SU-DHL-6 (cell line): ENCODE measurements at regions not wholly inside any gene's neighbourhood (a gene's known extent, or its start where the extent isn't known, plus 50 kb on each side); places are given as distances from the start of the nearest gene placed in this dataset.

ENCODE experiments used
- H2AFZ ChIP-seq: fragments of 200-600 bp; sonication (generic); 2 replicates; pipeline ENCODE4 v1.6.1; 2014; ENCODE audit warnings: low read depth, mild to moderate bottlenecking, moderate library complexity, mixed read lengths, antibody characterized with exemption, low read length; ENCODE audit not compliant: severe bottlenecking
- H3F3A ChIP-seq: fragments of 200-600 bp; shearing (Covaris generic); 2 replicates; pipeline ENCODE4 v1.6.0; 2016; ENCODE audit warnings: antibody characterized with exemption, mild to moderate bottlenecking; ENCODE audit not compliant: insufficient read depth
- H3K27ac ChIP-seq: fragments of 200-600 bp; sonication (generic); 2 replicates; pipeline ENCODE4 v1.5.1; 2016; ENCODE audit warnings: low read depth, mild to moderate bottlenecking, low read length, moderate library complexity, mixed read lengths
- H3K27me3 ChIP-seq: fragments of 200-600 bp; sonication (generic), shearing (Covaris generic); 2 replicates; pipeline ENCODE4 v1.6.0; 2014; ENCODE audit warnings: mild to moderate bottlenecking, low read length
- H3K36me3 ChIP-seq: fragments of 200-600 bp; sonication (generic); 2 replicates; pipeline ENCODE4 v1.6.1; 2014; ENCODE audit warnings: mild to moderate bottlenecking, low read length, mixed read lengths
- H3K4me2 ChIP-seq: fragments of 300-600, 200-600 bp; shearing (Covaris generic), sonication (generic); 2 replicates; pipeline ENCODE4 v1.6.0; 2014; ENCODE audit warnings: low read length, low read depth, mild to moderate bottlenecking; ENCODE audit not compliant: poor library complexity, severe bottlenecking
- H3K4me3 ChIP-seq: fragments of 200-600 bp; sonication (generic); 2 replicates; pipeline ENCODE4 v1.5.1; 2014; ENCODE audit warnings: antibody characterized with exemption, low read length, mild to moderate bottlenecking, mixed read lengths; ENCODE audit not compliant: insufficient read depth, poor library complexity, severe bottlenecking
- H3K79me2 ChIP-seq: fragments of 200-600 bp; sonication (generic); 2 replicates; pipeline ENCODE4 v1.6.1; 2014; ENCODE audit warnings: mild to moderate bottlenecking, low read length, moderate library complexity; ENCODE audit not compliant: insufficient read depth
- H3K9ac ChIP-seq: fragments of 200-600 bp; sonication (generic); 2 replicates; pipeline ENCODE4 v1.7.0; 2014; ENCODE audit warnings: mild to moderate bottlenecking, low read length
- H3K9me2 ChIP-seq: fragments of 200-600 bp; sonication (generic); replicated peaks from 2 replicates; pipeline ENCODE4 v1.6.1; 2014; ENCODE audit warnings: low read length; ENCODE audit not compliant: insufficient read depth
- H3K9me3 ChIP-seq: fragments of 200-600 bp; sonication (generic); 2 replicates; pipeline ENCODE4 v1.6.1; 2014; ENCODE audit warnings: low read length, mixed read lengths; ENCODE audit not compliant: insufficient read depth
- H4K20me1 ChIP-seq: fragments of 200-600 bp; sonication (generic); 2 replicates; pipeline ENCODE4 v1.6.1; 2014; ENCODE audit warnings: low read depth, mild to moderate bottlenecking, antibody characterized with exemption, low read length, moderate library complexity, mixed read lengths
- CTCF ChIP-seq: fragments of 200-600 bp; sonication (generic); IDR thresholded peaks from one replicate; pipeline ENCODE4 v1.5.1; 2017; ENCODE audit warnings: antibody characterized with exemption, mild to moderate bottlenecking, low read length, moderate library complexity; ENCODE audit not compliant: insufficient read depth, poor library complexity, severe bottlenecking
- EZH2phosphoT487 ChIP-seq: fragments of 200-600 bp; sonication (generic), shearing (Covaris generic); conservative IDR thresholded peaks from 2 replicates; pipeline ENCODE4 v1.6.1; 2018; ENCODE audit warnings: mild to moderate bottlenecking, antibody characterized with exemption, low read length, moderate library complexity, mixed read lengths

GRCh38 chr1:233788687-233789086 lies 115.8 kb upstream of the SLC35F3 start:
- Histone ChIP-seq H3K9ac (no peak overlapping the region), H3K4me3 (no peak overlapping the region), H4K20me1 (no peaks in the 10 kb centered on the region), H3K4me2 (no peak overlapping the region), H3K27me3 (no peaks in the 10 kb centered on the region), H3K27ac (no peak overlapping the region), H2AFZ (no peak overlapping the region), H3K9me3 (no peaks in the 10 kb centered on the region), H3K79me2 (no peaks in the 10 kb centered on the region), H3K36me3 (no peaks in the 10 kb centered on the region), H3F3A (no peaks in the 10 kb centered on the region), H3K9me2 (no peaks in the 10 kb centered on the region)
- TF ChIP-seq EZH2phosphoT487 = no peak
- no peak for TF ChIP-seq CTCF

GRCh38 chr1:233790121-233790520 lies 114.4 kb upstream of the SLC35F3 start:
- no peaks in the 10 kb centered on the region for H4K20me1 ChIP-seq
- TF ChIP-seq EZH2phosphoT487 (no peak), CTCF (no peak)
- H3K4me2 ChIP-seq = no peak overlapping the region
- H3K27ac ChIP-seq = no peak overlapping the region
- H3K36me3 ChIP-seq = no peaks in the 10 kb centered on the region
- no peaks in the 10 kb centered on the region for H3K79me2 ChIP-seq
- H3K9ac ChIP-seq = no peak overlapping the region
- H3K27me3 ChIP-seq = no peaks in the 10 kb centered on the region
- no peaks in the 10 kb centered on the region for H3K9me2 ChIP-seq
- H3K9me3 ChIP-seq = no peaks in the 10 kb centered on the region
- no peak overlapping the region for H2AFZ ChIP-seq
- no peaks in the 10 kb centered on the region for H3F3A ChIP-seq
- no peak overlapping the region for H3K4me3 ChIP-seq

GRCh38 chr1:233790662-233791371 lies 113.7 kb upstream of the SLC35F3 start:
- H4K20me1 ChIP-seq = no peaks in the 10 kb centered on the region
- no peaks in the 10 kb centered on the region for H3K27me3 ChIP-seq
- H2AFZ ChIP-seq = no peak overlapping the region
- H3K36me3 ChIP-seq = no peaks in the 10 kb centered on the region
- TF ChIP-seq CTCF (peak; percentile 76), EZH2phosphoT487 (no peak)
- no peaks in the 10 kb centered on the region for H3K9me2 ChIP-seq
- no peaks in the 10 kb centered on the region for H3K9me3 ChIP-seq
- H3K4me3 ChIP-seq = no peak overlapping the region
- no peak overlapping the region for H3K27ac ChIP-seq
- no peak overlapping the region for H3K9ac ChIP-seq
- no peaks in the 10 kb centered on the region for H3K79me2 ChIP-seq
- H3F3A ChIP-seq = no peaks in the 10 kb centered on the region
- no peak overlapping the region for H3K4me2 ChIP-seq
